MG63 (cell line): ENCODE measurements at regions not wholly inside any gene's neighbourhood (a gene's known extent, or its start where the extent isn't known, plus 50 kb on each side); places are given as distances from the start of the nearest gene placed in this dataset.
"Not testable (repeated sequence)": the region's sequence is repeated elsewhere in the genome, so short reads cannot be mapped to it uniquely, and the experiment has no call there.

Experiments
- DNase-seq: peaks from one replicate; pipeline ENCODE4 v3.0.0-alpha.2; 2020
- H3K27me3 ChIP-seq: fragments of 250-450 bp; sonication (Bioruptor Pico); 2 replicates; pipeline ENCODE4 v1.5.1; 2020; ENCODE audit warnings: mild to moderate bottlenecking, moderate library complexity
- H3K36me3 ChIP-seq: fragments of 250-450 bp; sonication (Bioruptor Pico); 2 replicates; pipeline ENCODE4 v1.5.1; 2020; ENCODE audit warnings: mild to moderate bottlenecking, moderate library complexity
- H3K4me3 ChIP-seq: fragments of 250-450 bp; sonication (Bioruptor Pico); 2 replicates; pipeline ENCODE4 v1.5.1; 2020; ENCODE audit warnings: mild to moderate bottlenecking, moderate library complexity
- H3K9me3 ChIP-seq: fragments of 250-450 bp; sonication (Bioruptor Pico); 2 replicates; pipeline ENCODE4 v1.5.1; 2020; ENCODE audit warnings: mild to moderate bottlenecking, moderate library complexity

DNA sequence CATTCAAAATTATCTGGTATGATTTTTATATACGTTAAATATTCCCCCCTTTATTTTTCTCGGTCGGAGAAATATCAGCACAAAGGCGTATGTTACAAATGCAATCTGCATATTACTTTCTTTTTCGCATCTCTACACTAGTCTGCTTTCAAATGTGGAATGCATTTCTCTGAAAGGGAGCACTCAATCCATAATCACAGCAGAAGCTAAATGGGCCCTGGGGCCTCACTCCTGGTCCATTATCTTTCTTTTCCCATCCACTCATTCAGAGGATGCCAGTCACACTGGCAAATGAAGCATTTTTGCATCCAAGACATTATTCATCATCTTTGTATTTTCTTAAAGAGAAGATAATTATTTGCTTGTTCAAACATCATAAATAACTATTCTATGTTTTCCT is 295.2 kb upstream of the LRP1B start:
- H3K36me3 ChIP-seq: no peaks in the 10 kb centered on the region
- no peak for DNase-seq
- H3K9me3 ChIP-seq: no peaks in the 10 kb centered on the region
- no peaks in the 10 kb centered on the region for H3K27me3 ChIP-seq
- H3K4me3 ChIP-seq: no peak overlapping the region

GRCh38 chr2:142425551-142425950 is 294.7 kb upstream of the LRP1B start:
- DNase-seq: no peak
- Histone ChIP-seq H3K4me3 (no peak overlapping the region), H3K27me3 (no peaks in the 10 kb centered on the region), H3K9me3 (no peaks in the 10 kb centered on the region), H3K36me3 (no peaks in the 10 kb centered on the region)

GRCh38 chr2:142423603-142424002 is 292.8 kb upstream of the LRP1B start:
- no peak overlapping the region for H3K4me3 ChIP-seq
- H3K27me3 ChIP-seq: no peaks in the 10 kb centered on the region
- H3K9me3 ChIP-seq: no peaks in the 10 kb centered on the region
- no peak for DNase-seq
- H3K36me3 ChIP-seq: no peaks in the 10 kb centered on the region

- no peaks in the 10 kb centered on the region for H3K9me3 ChIP-seq
- no peaks in the 10 kb centered on the region for H3K36me3 ChIP-seq
- H3K4me3 ChIP-seq: no peak overlapping the region
- no peaks in the 10 kb centered on the region for H3K27me3 ChIP-seq
- DNase-seq: no peak
Measured at GRCh38 chr2:142422769-142423168, 292.0 kb upstream of the LRP1B start.

GRCh38 chr2:142422041-142422440 is 291.2 kb upstream of the LRP1B start:
- Histone ChIP-seq H3K36me3 (no peaks in the 10 kb centered on the region), H3K4me3 (no peak overlapping the region), H3K27me3 (no peaks in the 10 kb centered on the region), H3K9me3 (no peaks in the 10 kb centered on the region)
- DNase-seq: no peak

DNA sequence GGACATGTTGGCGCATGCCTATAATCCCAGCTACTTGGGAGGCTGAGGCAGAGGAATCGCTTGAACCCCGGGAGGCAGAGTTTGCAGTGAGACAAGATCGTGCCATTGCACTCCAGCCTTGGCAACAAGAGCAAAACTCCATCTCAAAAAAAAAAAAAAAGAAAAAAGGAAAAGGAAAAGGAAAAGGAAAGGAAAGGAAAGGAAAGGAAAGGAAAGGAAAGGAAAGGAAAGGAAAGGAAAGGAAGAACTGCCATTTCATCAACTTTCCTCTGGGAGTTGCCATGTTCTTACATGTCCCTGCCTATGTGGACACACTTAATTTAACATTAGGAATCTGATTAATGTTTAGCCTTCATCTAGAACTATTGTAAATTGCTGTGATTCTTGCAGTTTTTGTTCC is 287.9 kb upstream of the LRP1B start:
- H3K9me3 ChIP-seq, H3K36me3 ChIP-seq, H3K4me3 ChIP-seq, H3K27me3 ChIP-seq, DNase-seq: not testable (repeated sequence)

DNA sequence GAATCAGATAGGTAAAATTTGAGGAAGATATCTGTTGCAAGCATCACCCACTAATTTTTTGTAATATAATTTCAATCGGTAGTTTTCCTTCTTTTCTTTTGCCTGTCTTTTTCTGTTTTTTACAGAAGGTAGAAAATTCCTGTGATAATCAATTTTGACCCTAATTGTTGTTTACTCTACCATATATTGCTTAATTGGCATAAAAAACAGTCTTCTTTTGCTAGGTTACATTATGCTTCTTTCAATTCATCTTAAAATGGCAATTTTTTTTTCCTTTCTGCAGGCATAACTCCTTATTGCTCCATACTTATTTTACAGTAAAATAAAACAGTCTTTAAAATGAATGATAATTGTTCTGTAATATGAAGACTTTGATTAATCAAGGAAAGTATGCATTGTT is 286.2 kb upstream of the LRP1B start:
- Histone ChIP-seq H3K27me3 (no peaks in the 10 kb centered on the region), H3K36me3 (no peaks in the 10 kb centered on the region), H3K9me3 (no peaks in the 10 kb centered on the region), H3K4me3 (no peak overlapping the region)
- no peak for DNase-seq

DNA sequence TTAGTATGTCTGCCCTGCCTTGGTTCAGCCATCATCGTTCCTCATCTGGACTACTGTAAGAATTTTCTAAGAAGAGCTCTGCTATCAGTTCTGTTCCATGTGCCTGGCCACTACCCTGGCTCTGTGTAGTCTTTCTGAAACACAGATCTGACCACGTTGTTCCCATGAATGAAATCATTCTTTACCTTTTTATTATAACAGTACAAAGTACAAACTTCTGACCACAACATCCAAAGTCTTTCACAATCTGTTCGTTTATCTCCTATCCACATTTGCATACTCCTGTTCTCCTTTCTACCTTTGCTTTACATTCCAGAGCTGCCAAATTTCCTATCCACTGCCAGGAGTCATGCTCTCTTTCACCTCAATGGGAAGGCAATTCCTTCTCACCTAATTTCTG is 284.6 kb upstream of the LRP1B start:
- H3K36me3 ChIP-seq: no peaks in the 10 kb centered on the region
- no peak for DNase-seq
- no peaks in the 10 kb centered on the region for H3K27me3 ChIP-seq
- no peak overlapping the region for H3K4me3 ChIP-seq
- H3K9me3 ChIP-seq: no peaks in the 10 kb centered on the region

GRCh38 chr2:142398212-142398611 is 267.4 kb upstream of the LRP1B start:
- no peak overlapping the region for H3K4me3 ChIP-seq
- no peaks in the 10 kb centered on the region for H3K36me3 ChIP-seq
- DNase-seq: no peak
- H3K27me3 ChIP-seq: no peaks in the 10 kb centered on the region
- peaks cover 10% of the 10 kb centered on the region; the same call in 1 of the 2 replicates for H3K9me3 ChIP-seq

DNA sequence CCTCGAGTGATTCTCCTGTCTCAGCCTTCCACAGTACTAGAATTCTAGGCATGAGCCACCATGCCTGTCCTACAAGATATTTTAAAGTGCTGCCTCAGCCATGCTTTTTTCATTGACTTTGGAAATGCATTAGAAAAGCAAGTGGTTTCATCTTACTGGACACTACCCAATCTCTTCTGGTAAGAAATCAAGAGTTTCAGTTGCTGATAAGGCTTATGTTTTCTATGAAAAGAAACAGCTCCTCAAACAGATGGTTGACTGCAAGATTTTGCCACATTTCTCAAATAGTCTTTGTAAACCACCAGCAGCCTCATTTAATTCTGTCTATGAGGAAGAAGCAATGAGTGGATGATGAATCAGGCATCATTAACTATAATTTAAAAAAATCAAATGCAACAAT is 264.5 kb upstream of the LRP1B start:
- no peak overlapping the region for H3K4me3 ChIP-seq
- H3K27me3 ChIP-seq: no peaks in the 10 kb centered on the region
- DNase-seq: no peak
- H3K36me3 ChIP-seq: no peaks in the 10 kb centered on the region
- peaks cover 6% of the 10 kb centered on the region; the same call in 1 of the 2 replicates for H3K9me3 ChIP-seq

- Histone ChIP-seq H3K36me3 (no peaks in the 10 kb centered on the region), H3K4me3 (no peak overlapping the region), H3K27me3 (no peaks in the 10 kb centered on the region), H3K9me3 (no peaks in the 10 kb centered on the region)
- no peak for DNase-seq
Measured at GRCh38 chr2:142380372-142380771, 249.6 kb upstream of the LRP1B start.

GRCh38 chr2:142362069-142362468 is 231.3 kb upstream of the LRP1B start:
- H3K9me3 ChIP-seq, H3K4me3 ChIP-seq, H3K36me3 ChIP-seq, DNase-seq, H3K27me3 ChIP-seq: not testable (repeated sequence)

GRCh38 chr2:142347751-142348150 is 216.9 kb upstream of the LRP1B start:
- DNase-seq: no peak

DNA sequence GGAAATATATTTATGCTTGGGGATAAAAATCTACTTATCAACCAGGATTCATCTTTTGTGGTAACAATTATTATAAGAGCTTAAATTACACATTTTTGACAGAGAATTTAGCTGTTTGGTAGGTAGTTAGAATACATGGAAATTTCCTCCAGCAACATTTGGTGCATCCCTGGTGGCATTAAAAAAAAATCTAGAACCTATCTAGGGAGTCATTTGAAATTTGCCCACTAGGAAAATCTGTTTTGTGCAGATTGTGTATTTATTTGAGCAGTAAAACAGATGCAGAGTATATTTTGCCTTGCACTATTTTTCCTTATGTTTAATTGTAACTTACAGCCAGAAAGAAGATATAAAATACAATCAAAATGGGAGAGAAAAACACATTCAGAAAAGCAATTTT is 208.4 kb upstream of the LRP1B start:
- DNase-seq: no peak
- Histone ChIP-seq H3K9me3 (no peaks in the 10 kb centered on the region), H3K4me3 (no peak overlapping the region), H3K27me3 (no peaks in the 10 kb centered on the region), H3K36me3 (no peaks in the 10 kb centered on the region)

More at GRCh38 chr2:142347751-142348150, 216.9 kb upstream of the LRP1B start:
- H3K36me3 ChIP-seq: no peaks in the 10 kb centered on the region
- no peak overlapping the region for H3K4me3 ChIP-seq
- no peaks in the 10 kb centered on the region for H3K27me3 ChIP-seq
- H3K9me3 ChIP-seq: peaks cover 3% of the 10 kb centered on the region; the same call in 1 of the 2 replicates

DNA sequence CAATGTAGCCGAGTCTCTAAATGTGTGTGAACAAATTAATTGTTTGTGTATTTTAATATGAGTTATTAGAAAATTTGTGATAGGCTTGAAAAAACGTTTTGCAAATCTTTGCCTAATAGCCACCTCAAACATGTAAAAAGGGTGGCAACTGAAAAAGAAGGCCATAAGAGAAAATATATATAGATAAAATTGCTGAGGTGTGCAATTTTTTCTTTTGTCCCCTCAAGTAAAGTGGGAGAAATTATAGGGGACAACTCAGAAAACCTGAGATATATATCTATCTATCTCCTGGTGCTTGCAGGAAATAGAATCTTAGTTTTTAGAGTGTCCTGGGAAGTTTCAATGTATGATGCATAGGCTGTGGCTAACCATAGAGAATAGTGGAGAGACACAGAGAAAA is 201.4 kb upstream of the LRP1B start:
- H3K27me3 ChIP-seq: no peaks in the 10 kb centered on the region
- no peaks in the 10 kb centered on the region for H3K9me3 ChIP-seq
- no peaks in the 10 kb centered on the region for H3K36me3 ChIP-seq
- H3K4me3 ChIP-seq: no peak overlapping the region
- no peak for DNase-seq

DNA sequence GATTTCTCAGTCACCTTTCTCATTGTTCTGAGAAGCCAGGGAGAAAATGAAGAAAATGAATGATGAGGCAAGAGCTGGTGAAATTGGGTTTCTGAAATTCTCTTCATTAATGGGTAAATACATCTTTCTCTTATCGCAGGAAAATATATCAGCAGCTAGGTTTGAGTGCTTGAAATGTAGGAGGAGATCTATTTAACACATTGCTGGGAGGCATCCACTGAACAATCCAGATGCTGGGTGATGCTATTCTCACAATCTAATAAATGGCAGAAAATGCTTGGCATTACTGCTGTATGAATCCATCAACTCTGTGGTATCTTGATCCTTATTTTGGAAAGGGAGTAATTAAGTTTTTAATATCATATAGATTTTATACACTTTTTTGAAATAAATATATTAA is 199.6 kb upstream of the LRP1B start:
- no peak for DNase-seq
- no peaks in the 10 kb centered on the region for H3K9me3 ChIP-seq

DNA sequence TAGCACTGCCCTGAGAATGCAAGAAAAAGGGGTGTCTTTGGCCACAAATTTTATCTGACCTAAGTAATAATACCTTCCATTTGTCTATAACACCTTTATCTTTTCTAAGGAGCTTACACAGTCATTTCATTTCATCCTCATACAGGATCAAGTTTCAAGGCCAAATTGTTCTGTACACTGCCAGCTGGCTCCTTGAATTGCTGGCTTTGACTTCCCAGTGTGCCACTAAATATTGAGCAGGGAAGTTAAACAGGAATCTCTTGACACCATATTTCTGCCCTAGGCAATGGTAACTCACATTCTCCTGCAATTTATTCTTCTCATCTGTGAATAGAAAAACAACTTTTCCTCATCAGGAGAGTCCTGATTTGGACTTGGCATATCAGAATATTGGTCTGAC is 195.1 kb upstream of the LRP1B start:
- no peak for DNase-seq
- no peak overlapping the region for H3K4me3 ChIP-seq
- no peaks in the 10 kb centered on the region for H3K36me3 ChIP-seq
- no peaks in the 10 kb centered on the region for H3K9me3 ChIP-seq
- no peaks in the 10 kb centered on the region for H3K27me3 ChIP-seq

More for the DNA sequence above, 199.6 kb upstream of the LRP1B start:
- no peaks in the 10 kb centered on the region for H3K36me3 ChIP-seq
- no peak overlapping the region for H3K4me3 ChIP-seq
- H3K27me3 ChIP-seq: no peaks in the 10 kb centered on the region

DNA sequence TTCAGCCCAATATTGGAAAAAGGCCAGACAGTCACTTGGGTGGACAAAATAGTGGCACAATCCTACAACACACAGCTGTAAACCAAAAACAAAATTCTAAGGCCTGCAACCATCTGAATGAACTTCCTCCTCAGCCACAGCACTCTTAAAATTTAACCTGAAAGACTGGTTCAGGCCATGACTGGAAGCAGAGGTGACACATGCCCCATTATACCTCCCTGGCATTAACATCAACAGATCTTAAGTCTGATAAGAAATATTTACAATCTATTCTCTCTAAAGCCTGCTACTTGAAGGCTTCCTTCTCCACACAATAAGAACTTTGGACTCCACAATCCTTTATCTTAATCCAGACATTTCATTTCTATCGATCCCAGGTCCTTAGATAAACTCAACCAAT is 192.4 kb upstream of the LRP1B start:
- no peaks in the 10 kb centered on the region for H3K9me3 ChIP-seq
- DNase-seq: no peak
- no peaks in the 10 kb centered on the region for H3K27me3 ChIP-seq
- H3K4me3 ChIP-seq: no peak overlapping the region
- no peaks in the 10 kb centered on the region for H3K36me3 ChIP-seq

DNA sequence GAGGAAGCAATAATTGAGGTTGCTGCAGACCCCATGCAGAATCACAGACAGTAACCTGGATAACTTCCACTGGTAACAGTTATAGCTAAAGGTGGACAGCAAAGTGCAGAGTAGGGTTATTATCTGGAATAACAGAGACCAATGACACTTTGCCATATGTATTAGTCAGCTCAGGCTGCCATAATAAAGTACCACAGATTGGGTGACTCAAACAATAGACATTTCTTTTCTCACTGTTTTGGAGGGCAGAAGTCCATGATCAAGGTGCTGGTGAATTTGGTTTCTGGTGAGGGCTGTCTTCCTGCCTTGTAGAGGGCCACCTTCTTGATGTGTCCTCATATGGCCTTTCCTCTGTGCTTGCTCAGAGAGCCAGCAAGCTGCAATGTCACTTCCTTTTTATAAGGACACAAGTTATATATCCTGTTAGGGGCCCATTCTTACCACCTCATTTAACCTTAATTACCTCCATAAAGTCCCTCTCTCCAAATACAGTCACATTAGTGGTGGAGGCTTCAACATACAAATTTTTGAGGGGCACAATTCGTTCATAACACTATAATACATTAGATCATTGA is 191.0 kb upstream of the LRP1B start:
- Histone ChIP-seq H3K9me3 (no peaks in the 10 kb centered on the region), H3K27me3 (no peaks in the 10 kb centered on the region), H3K36me3 (no peaks in the 10 kb centered on the region), H3K4me3 (no peak overlapping the region)
- no peak for DNase-seq
